ENCODE measurements at regions not wholly inside any gene's neighbourhood (a gene's known extent, or its start where the extent isn't known, plus 50 kb on each side); places are given as distances from the start of the nearest gene placed in this dataset.

DNA sequence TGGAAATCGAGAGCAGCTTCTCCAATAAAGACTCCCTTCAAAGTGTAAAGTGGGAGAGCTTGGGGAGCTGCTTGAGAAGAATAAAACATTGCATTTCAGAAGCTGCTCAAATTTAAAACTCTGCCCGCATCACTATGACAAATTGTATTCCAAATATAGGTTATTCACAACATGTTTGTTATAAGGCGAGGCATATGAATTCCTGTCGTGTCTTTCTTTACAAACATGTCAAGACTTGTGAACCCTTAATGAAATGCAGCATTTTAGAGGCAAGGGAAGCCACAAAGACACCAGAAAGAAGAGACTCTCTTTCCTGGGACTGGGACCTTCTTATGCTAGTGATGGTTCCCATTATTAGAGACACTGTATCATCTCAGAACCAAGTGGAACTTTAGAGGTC lies 311.2 kb downstream of the DHX15 start:
- no peak overlapping the region for H2AFZ ChIP-seq (ENCODE audit: low read depth, low read length)
- no peaks in the 10 kb centered on the region for H4K20me1 ChIP-seq (replicated peaks; ENCODE audit: control insufficient read depth, insufficient read depth, low read length)
- in situ Hi-C loops (cut with MboI), result no loop called here
- ChIA-PET CTCF (ENCODE audit: low intra/inter-chr PET ratio) (no interaction called here), POLR2A (no interaction called here)
- no peak overlapping the region for H3K4me3 ChIP-seq
- DNase-seq (ENCODE audit: extremely low read depth in 1 of 4, low spot score in 3 of 4) (no peak), FAIRE-seq (no peak), ATAC-seq (no peak)
- BruUV-seq (replicated peaks), result no TSS peak
- H3K27me3 ChIP-seq (ENCODE audit: control insufficient read depth in 2 of 2, insufficient read depth in 2 of 2, low read length in 2 of 2), result no peaks in the 10 kb centered on the region
- no peaks in the 10 kb centered on the region for H3K9me1 ChIP-seq (ENCODE audit: control insufficient read depth, insufficient read depth, low read length)
- H3K9ac ChIP-seq (ENCODE audit: insufficient read depth in 1 of 2, low read depth in 2 of 2, low read length in 2 of 2), result no peak overlapping the region
- WGBS (ENCODE audit: insufficient coverage, low coverage, missing lambda C conversion rate), result 0% methylated on average over 4 of the region's 4 CpGs
- no peaks in the 10 kb centered on the region for H3K4me1 ChIP-seq (replicated peaks in 1 of 2; ENCODE audit: control insufficient read depth in 2 of 2, insufficient read depth in 2 of 2, low read length in 2 of 2)
- no peaks in the 10 kb centered on the region for H3K79me2 ChIP-seq (ENCODE audit: control insufficient read depth, insufficient read depth, low read length)
- no peaks in the 10 kb centered on the region for H3K9me3 ChIP-seq (replicated peaks; ENCODE audit: control insufficient read depth, insufficient read depth, low read depth, low read length)
- intact Hi-C loops (cut with micrococcal nuclease), result no loop called here
- no peak overlapping the region for H3K27ac ChIP-seq (ENCODE audit: extremely low read depth, low read depth, low read length)
- no peaks in the 10 kb centered on the region for H3K36me3 ChIP-seq (ENCODE audit: control insufficient read depth, insufficient read depth, low read length)
- TF ChIP-seq SFPQ (IDR thresholded peaks at IDR 0.05; ENCODE audit: low read depth, low read length) (no peak), CBX8 (IDR thresholded peaks at IDR 0.05; ENCODE audit: borderline replicate concordance, extremely low read depth, low read depth, low read length, poor library complexity, severe bottlenecking) (no peak), SIN3A (IDR thresholded peaks at IDR 0.05; ENCODE audit: borderline replicate concordance in 2 of 2, control insufficient read depth in 1 of 2, low read depth in 2 of 2, low read length in 2 of 2) (no peak), HSF4 (CRISPR knock-in tag; IDR thresholded peaks at IDR 0.05; ENCODE audit: borderline replicate concordance) (no peak), AFF1 (IDR thresholded peaks at IDR 0.05; ENCODE audit: low read depth in 1 of 2, partially characterized antibody in 2 of 2) (no peak)
- TF ChIP-seq, protein P1, sequence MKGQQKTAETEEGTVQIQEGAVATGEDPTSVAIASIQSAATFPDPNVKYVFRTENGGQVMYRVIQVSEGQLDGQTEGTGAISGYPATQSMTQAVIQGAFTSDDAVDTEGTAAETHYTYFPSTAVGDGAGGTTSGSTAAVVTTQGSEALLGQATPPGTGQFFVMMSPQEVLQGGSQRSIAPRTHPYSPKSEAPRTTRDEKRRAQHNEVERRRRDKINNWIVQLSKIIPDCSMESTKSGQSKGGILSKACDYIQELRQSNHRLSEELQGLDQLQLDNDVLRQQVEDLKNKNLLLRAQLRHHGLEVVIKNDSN (CRISPR knock-in tag; IDR thresholded peaks at IDR 0.05), result no peak
- H3K4me2 ChIP-seq (ENCODE audit: insufficient read depth, low read length), result no peak overlapping the region
